Kidney (tissue), 13 donors: ENCODE measurements at regions not wholly inside any gene's neighbourhood (a gene's known extent, or its start where the extent isn't known, plus 50 kb on each side); places are given as distances from the start of the nearest gene placed in this dataset.

Experiments used
- DNase-seq, 5 donors: peaks; one replicate each; pipeline ENCODE4 v3.0.0-alpha.2; 2013 to 2020
- FAIRE-seq: peaks from 2 replicates; lab custom pipeline; 2012; peaks lifted over from hg19 to GRCh38; lab: Jason Lieb, UNC
- H3K27ac ChIP-seq, 2 donors: one replicate each; pipeline ENCODE4 v1.7.0; 2013; ENCODE audit warnings: low read depth in 2 of 2, low read length in 2 of 2, inconsistent platforms in 1 of 2
- H3K27me3 ChIP-seq: one replicate; pipeline ENCODE4 v1.7.1; 2013; ENCODE audit warnings: low read length, inconsistent platforms; ENCODE audit not compliant: control insufficient read depth, insufficient read depth
- H3K36me3 ChIP-seq, 3 donors: one replicate each; pipeline versions ENCODE4 v1.7.0 to v1.7.1; 2013; ENCODE audit warnings: low read length in 3 of 3, control low read depth in 1 of 3, inconsistent platforms in 1 of 3; ENCODE audit not compliant: insufficient read depth in 3 of 3, control insufficient read depth in 2 of 3
- H3K4me1 ChIP-seq, 3 donors: one replicate each; pipeline versions ENCODE4 v1.7.0 to v1.7.1; 2013; ENCODE audit warnings: low read length in 3 of 3, inconsistent platforms in 1 of 3, low read depth in 1 of 3; ENCODE audit not compliant: control insufficient read depth in 2 of 3, insufficient read depth in 2 of 3
- H3K4me3 ChIP-seq, 3 donors: one replicate each; pipeline versions ENCODE4 v1.7.0 to v1.8.1; 2013; ENCODE audit warnings: low read length in 3 of 3, control low read depth in 1 of 3, inconsistent platforms in 1 of 3
- H3K9ac ChIP-seq, 3 donors: one replicate each; pipeline versions ENCODE4 v1.7.0 to v1.7.1; 2013; ENCODE audit warnings: low read length in 3 of 3, control low read depth in 1 of 3, inconsistent platforms in 1 of 3
- H3K9me3 ChIP-seq, 3 donors: one replicate each; pipeline versions ENCODE4 v1.7.0 to v1.7.1; 2013; ENCODE audit warnings: low read length in 3 of 3, control low read depth in 1 of 3, inconsistent platforms in 1 of 3; ENCODE audit not compliant: control insufficient read depth in 2 of 3, insufficient read depth in 1 of 3
- CTCF ChIP-seq: IDR thresholded peaks from 3 replicates; pipeline ENCODE4 v1.5.1; 2012; ENCODE audit warnings: mild to moderate bottlenecking, moderate library complexity, borderline replicate concordance; ENCODE audit not compliant: insufficient read depth; ENCODE audit errors: extremely low read depth
- intact Hi-C: fragments of 100-400 bp; cut with DNase I; formaldehyde crosslinking; loops from one replicate; pipeline ENCODE4 v1.11.1; 2022
- donor health status: control.
- donor health status: control.
- donor health status: control.
- donor health status: control.
- donor health status: control.
- donor health status: DM: yes; HTN: yes; CAD: no.
- donor health status: Normal renal cell carcinoma (clear cell type).

- H3K36me3 ChIP-seq, result peaks cover 3 to 11% (median 8%) of the 10 kb centered on the region in 3 donors
- H3K27ac ChIP-seq, result no peak overlapping the region
- TF ChIP-seq CTCF, result no peak
- H3K27me3 ChIP-seq, result no peaks in the 10 kb centered on the region
- intact Hi-C loops, result no loop called here
- DNase-seq, result no peak
- no peak overlapping the region for H3K9ac ChIP-seq
- H3K9me3 ChIP-seq, result peaks cover 0 to 2% (median 0%) of the 10 kb centered on the region in 3 donors
- peaks cover 0 to 4% (median 0%) of the 10 kb centered on the region in 3 donors for H3K4me1 ChIP-seq
- FAIRE-seq, result no peak
- no peak overlapping the region for H3K4me3 ChIP-seq
These were observed 51.4 kb upstream of the CDR2 start for GRCh38 chr16:22425847-22426246.

- Histone ChIP-seq H3K27me3 (no peaks in the 10 kb centered on the region), H3K4me1 (peaks cover 0 to 4% (median 0%) of the 10 kb centered on the region in 3 donors), H3K27ac (peak overlapping the region in 1 of 2 donors; percentile 60), H3K36me3 (peaks cover 3 to 11% (median 8%) of the 10 kb centered on the region in 3 donors), H3K9me3 (peaks cover 0 to 2% (median 0%) of the 10 kb centered on the region in 3 donors), H3K4me3 (no peak overlapping the region), H3K9ac (no peak overlapping the region)
- TF ChIP-seq CTCF, result no peak
- FAIRE-seq, result no peak
- DNase-seq, result peak in 1 of 5 donors; percentile 6
- intact Hi-C loops, result no loop called here
These were observed 50.8 kb upstream of the CDR2 start for GRCh38 chr16:22425036-22425801.

- Histone ChIP-seq H3K4me3 (no peak overlapping the region), H3K36me3 (peaks cover 3 to 13% (median 12%) of the 10 kb centered on the region in 3 donors), H3K9me3 (peaks cover 0 to 2% (median 0%) of the 10 kb centered on the region in 3 donors), H3K27ac (peak overlapping the region; percentile 8 to 11), H3K4me1 (peaks cover 0 to 4% (median 0%) of the 10 kb centered on the region in 3 donors), H3K27me3 (no peaks in the 10 kb centered on the region), H3K9ac (no peak overlapping the region)
- TF ChIP-seq CTCF, result no peak
- intact Hi-C loops, result no loop called here
- FAIRE-seq (no peak), DNase-seq (no peak)
These were observed 49.9 kb upstream of the CDR2 start for GRCh38 chr16:22424161-22424937.
